Mucosa of descending colon (tissue), 3 donors: ENCODE measurements at regions not wholly inside any gene's neighbourhood (a gene's known extent, or its start where the extent isn't known, plus 50 kb on each side); places are given as distances from the start of the nearest gene placed in this dataset.

ENCODE experiments used
- ATAC-seq: fragments of 200-7000 bp; cut with Tn5 transposase; one replicate; pipeline ENCODE4 v1.9.1; 2020; ENCODE audit warnings: mild to moderate bottlenecking, moderate library complexity
- DNase-seq, 3 donors: peaks; one replicate each; pipeline ENCODE4 v3.0.0-alpha.2; 2020
- H3K36me3 ChIP-seq: fragments of 200-600 bp; one replicate; pipeline ENCODE4 v1.8.0; 2021; ENCODE audit warnings: low read depth, mild to moderate bottlenecking
- H3K4me1 ChIP-seq: fragments of 200-600 bp; one replicate; pipeline ENCODE4 v1.8.0; 2021; ENCODE audit warnings: low read depth, mild to moderate bottlenecking
- H3K4me3 ChIP-seq: fragments of 200-600 bp; one replicate; pipeline ENCODE4 v1.8.0; 2021; ENCODE audit warnings: mild to moderate bottlenecking
- H3K9me3 ChIP-seq: fragments of 200-600 bp; one replicate; pipeline ENCODE4 v1.8.0; 2021; ENCODE audit warnings: mild to moderate bottlenecking
- intact Hi-C, 2 donors: fragments of 100-400 bp; cut with DNase I in 1 of 2; cut with micrococcal nuclease in 1 of 2; formaldehyde crosslinking; loops; one replicate each; pipeline versions ENCODE4 v1.11.0 to v1.11.1; 2022; cut with DNase I, micrococcal nuclease
- TF ChIP-seq, protein P1 (sequence below): fragments of 200-600 bp; IDR thresholded peaks from one replicate; pipeline ENCODE4 v1.8.0; 2022; ENCODE audit warnings: antibody characterized with exemption, mild to moderate bottlenecking
- donor health status: DM: no; HTN: no; CAD: no; lungs with moderate emphysema.
- donor health status: DM: no; HTN: no; CAD: no.
- donor health status: DM: no; HTN: yes; CAD: no.

- H3K9me3 ChIP-seq: no peaks in the 10 kb centered on the region
- no peak for ATAC-seq
- TF ChIP-seq, protein P1, sequence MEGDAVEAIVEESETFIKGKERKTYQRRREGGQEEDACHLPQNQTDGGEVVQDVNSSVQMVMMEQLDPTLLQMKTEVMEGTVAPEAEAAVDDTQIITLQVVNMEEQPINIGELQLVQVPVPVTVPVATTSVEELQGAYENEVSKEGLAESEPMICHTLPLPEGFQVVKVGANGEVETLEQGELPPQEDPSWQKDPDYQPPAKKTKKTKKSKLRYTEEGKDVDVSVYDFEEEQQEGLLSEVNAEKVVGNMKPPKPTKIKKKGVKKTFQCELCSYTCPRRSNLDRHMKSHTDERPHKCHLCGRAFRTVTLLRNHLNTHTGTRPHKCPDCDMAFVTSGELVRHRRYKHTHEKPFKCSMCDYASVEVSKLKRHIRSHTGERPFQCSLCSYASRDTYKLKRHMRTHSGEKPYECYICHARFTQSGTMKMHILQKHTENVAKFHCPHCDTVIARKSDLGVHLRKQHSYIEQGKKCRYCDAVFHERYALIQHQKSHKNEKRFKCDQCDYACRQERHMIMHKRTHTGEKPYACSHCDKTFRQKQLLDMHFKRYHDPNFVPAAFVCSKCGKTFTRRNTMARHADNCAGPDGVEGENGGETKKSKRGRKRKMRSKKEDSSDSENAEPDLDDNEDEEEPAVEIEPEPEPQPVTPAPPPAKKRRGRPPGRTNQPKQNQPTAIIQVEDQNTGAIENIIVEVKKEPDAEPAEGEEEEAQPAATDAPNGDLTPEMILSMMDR: no peak
- no peak for DNase-seq
- H3K4me3 ChIP-seq: no peak overlapping the region
- no peaks in the 10 kb centered on the region for H3K4me1 ChIP-seq
- intact Hi-C loops: no loop called here
- H3K36me3 ChIP-seq: no peaks in the 10 kb centered on the region
These were observed 66.7 kb upstream of the ADRA1B start for GRCh38 chr5:159849437-159850083.

DNA sequence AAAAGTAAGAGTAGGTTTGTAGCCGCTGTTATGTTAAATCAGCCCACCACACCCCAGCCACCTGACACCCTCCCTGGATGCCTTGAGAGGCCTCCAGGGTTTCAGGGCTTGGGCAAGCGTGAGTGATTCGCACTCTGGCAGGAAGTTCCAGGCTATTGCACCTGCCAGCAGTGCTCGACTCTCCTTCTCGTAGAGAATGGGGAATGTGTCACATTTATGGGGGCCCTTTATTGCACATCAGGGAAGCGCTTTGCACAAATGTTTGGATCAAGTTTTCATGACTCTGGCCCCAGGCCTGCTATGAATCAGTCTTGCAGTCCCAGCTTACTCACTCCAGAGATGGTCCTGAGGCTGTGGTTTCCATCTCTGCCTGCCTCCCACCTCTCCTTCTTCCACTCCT is 66.1 kb upstream of the ADRA1B start:
- ATAC-seq (peak; percentile 18), DNase-seq (no peak)
- no peaks in the 10 kb centered on the region for H3K4me1 ChIP-seq
- no peaks in the 10 kb centered on the region for H3K36me3 ChIP-seq
- TF ChIP-seq, protein P1: no peak
- H3K4me3 ChIP-seq: no peak overlapping the region
- H3K9me3 ChIP-seq: no peaks in the 10 kb centered on the region
- intact Hi-C loops: no loop called here

DNA sequence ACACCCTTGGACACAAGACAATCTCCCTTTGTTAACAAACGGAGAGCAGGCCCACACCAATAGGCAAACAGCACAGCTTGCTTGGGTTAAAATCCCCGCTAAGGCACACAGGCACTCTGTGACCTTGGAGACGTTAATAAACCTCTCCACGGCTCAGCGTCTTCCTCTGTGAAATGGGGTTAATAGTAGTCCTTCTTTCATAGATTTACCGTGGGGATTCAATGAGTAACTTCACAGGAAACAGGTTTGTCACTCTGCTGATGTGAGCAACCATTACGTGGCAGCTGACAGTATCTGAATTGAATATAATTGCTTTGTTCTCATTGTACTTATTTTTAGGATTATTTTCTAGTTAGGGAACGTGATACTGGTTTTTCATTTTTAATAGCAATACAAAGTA is 65.2 kb upstream of the ADRA1B start:
- intact Hi-C loops: no loop called here
- H3K4me1 ChIP-seq: no peaks in the 10 kb centered on the region
- H3K36me3 ChIP-seq: no peaks in the 10 kb centered on the region
- H3K9me3 ChIP-seq: no peaks in the 10 kb centered on the region
- TF ChIP-seq, protein P1: no peak
- DNase-seq (no peak), ATAC-seq (no peak)
- no peak overlapping the region for H3K4me3 ChIP-seq

DNA sequence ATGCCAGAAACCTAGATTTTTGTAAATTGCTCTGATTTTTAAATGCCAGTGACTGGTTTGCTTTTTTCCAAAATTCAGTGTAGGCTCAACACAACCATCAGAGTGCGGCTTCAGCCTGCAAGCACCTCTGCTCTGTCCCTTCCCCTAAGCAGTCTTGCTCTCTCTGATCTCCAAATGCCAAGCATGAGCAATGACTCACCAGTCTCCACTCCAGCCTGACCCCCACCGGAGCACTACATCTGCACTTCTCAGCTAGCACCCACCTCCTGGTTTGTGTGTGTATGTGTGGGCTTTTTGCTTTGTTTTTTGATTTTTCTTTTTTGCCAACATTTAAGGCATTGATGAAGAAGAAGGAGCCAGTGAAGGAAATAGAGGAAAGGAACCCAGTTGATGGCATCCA is 61.4 kb upstream of the ADRA1B start:
- intact Hi-C loops: no loop called here

GRCh38 chr5:159855476-159856191 is 60.6 kb upstream of the ADRA1B start:
- TF ChIP-seq, protein P1: no peak
- intact Hi-C loops: no loop called here
- Histone ChIP-seq H3K4me3 (no peak overlapping the region), H3K36me3 (no peaks in the 10 kb centered on the region), H3K9me3 (no peaks in the 10 kb centered on the region), H3K4me1 (no peaks in the 10 kb centered on the region)
- no peak for DNase-seq
- no peak for ATAC-seq

More for the DNA sequence above, 61.4 kb upstream of the ADRA1B start:
- DNase-seq (no peak), ATAC-seq (no peak)
- Histone ChIP-seq H3K9me3 (no peaks in the 10 kb centered on the region), H3K4me3 (no peak overlapping the region), H3K4me1 (no peaks in the 10 kb centered on the region), H3K36me3 (no peaks in the 10 kb centered on the region)
- TF ChIP-seq, protein P1: no peak
